ENCODE measurements at regions not wholly inside any gene's neighbourhood (a gene's known extent, or its start where the extent isn't known, plus 50 kb on each side); places are given as distances from the start of the nearest gene placed in this dataset.

- TF ChIP-seq, protein P1, sequence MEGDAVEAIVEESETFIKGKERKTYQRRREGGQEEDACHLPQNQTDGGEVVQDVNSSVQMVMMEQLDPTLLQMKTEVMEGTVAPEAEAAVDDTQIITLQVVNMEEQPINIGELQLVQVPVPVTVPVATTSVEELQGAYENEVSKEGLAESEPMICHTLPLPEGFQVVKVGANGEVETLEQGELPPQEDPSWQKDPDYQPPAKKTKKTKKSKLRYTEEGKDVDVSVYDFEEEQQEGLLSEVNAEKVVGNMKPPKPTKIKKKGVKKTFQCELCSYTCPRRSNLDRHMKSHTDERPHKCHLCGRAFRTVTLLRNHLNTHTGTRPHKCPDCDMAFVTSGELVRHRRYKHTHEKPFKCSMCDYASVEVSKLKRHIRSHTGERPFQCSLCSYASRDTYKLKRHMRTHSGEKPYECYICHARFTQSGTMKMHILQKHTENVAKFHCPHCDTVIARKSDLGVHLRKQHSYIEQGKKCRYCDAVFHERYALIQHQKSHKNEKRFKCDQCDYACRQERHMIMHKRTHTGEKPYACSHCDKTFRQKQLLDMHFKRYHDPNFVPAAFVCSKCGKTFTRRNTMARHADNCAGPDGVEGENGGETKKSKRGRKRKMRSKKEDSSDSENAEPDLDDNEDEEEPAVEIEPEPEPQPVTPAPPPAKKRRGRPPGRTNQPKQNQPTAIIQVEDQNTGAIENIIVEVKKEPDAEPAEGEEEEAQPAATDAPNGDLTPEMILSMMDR (conservative IDR thresholded peaks at IDR 0.05 in 1 of 2, IDR thresholded peaks at IDR 0.05 in 1 of 2; ENCODE audit: extremely low read depth in 1 of 2, insufficient read depth in 1 of 2, low read depth in 1 of 2, low read length in 2 of 2) = no peak
- TF ChIP-seq EZH2 (IDR thresholded peaks at IDR 0.05; ENCODE audit: borderline replicate concordance, low read length) = no peak
Measured at GRCh38 chr10:128537834-128538330, 411.7 kb upstream of the MKI67 start.

Measured in mammary epithelial cell (primary cell).